ENCODE measurements at regions not wholly inside any gene's neighbourhood (a gene's known extent, or its start where the extent isn't known, plus 50 kb on each side); places are given as distances from the start of the nearest gene placed in this dataset.

- Histone ChIP-seq H3K9me3 (replicated peaks in 1 of 3) (peaks cover 0 to 5% (median 0%) of the 10 kb centered on the region in 3 donors), H3K4me1 (replicated peaks in 1 of 2) (no peaks in the 10 kb centered on the region), H3K27me3 (no peaks in the 10 kb centered on the region), H3K36me3 (replicated peaks in 1 of 2) (no peaks in the 10 kb centered on the region), H3K4me3 (no peak overlapping the region), H3K27ac (no peak overlapping the region)
- WGBS, 4 donors: 53 to 65% (median 62%) methylated on average over 2 of the region's 2 CpGs
- DNase-seq: no peak
- no peak for TF ChIP-seq POLR2A (IDR thresholded peaks at IDR 0.05)
- no peak for TF ChIP-seq CTCF (IDR thresholded peaks at IDR 0.05)
- intact Hi-C loops (cut with DNase I): no loop called here
Measured at GRCh38 chr1:102751111-102751510, 357.2 kb downstream of the COL11A1 start.

- H3K36me3 ChIP-seq (replicated peaks in 1 of 2): no peaks in the 10 kb centered on the region
- no peak overlapping the region for H3K4me3 ChIP-seq
- intact Hi-C loops (cut with DNase I): no loop called here
- DNase-seq: no peak
- 63 to 72% (median 67%) methylated on average over 2 of the region's 2 CpGs for WGBS, 4 donors
- TF ChIP-seq CTCF (IDR thresholded peaks at IDR 0.05) (no peak), POLR2A (IDR thresholded peaks at IDR 0.05) (no peak)
- H3K27ac ChIP-seq: no peak overlapping the region
- H3K9me3 ChIP-seq (replicated peaks in 1 of 3): no peaks in the 10 kb centered on the region
- no peaks in the 10 kb centered on the region for H3K27me3 ChIP-seq
- H3K4me1 ChIP-seq (replicated peaks in 1 of 2): no peaks in the 10 kb centered on the region
Measured at GRCh38 chr1:102742426-102742825, 365.9 kb downstream of the COL11A1 start.

GRCh38 chr1:102733491-102734236, 374.7 kb downstream of the COL11A1 start:
- no peak for DNase-seq
- no peak for TF ChIP-seq CTCF (IDR thresholded peaks at IDR 0.05)
- no peak for TF ChIP-seq POLR2A (IDR thresholded peaks at IDR 0.05)
- Histone ChIP-seq H3K4me1 (replicated peaks in 1 of 2) (no peaks in the 10 kb centered on the region), H3K9me3 (replicated peaks in 1 of 3) (no peaks in the 10 kb centered on the region), H3K36me3 (replicated peaks in 1 of 2) (no peaks in the 10 kb centered on the region), H3K27me3 (no peaks in the 10 kb centered on the region), H3K27ac (no peak overlapping the region), H3K4me3 (no peak overlapping the region)
- intact Hi-C loops (cut with DNase I): no loop called here
- WGBS, 4 donors: 72 to 89% (median 84%) methylated on average over 3 of the region's 3 CpGs

GRCh38 chr1:102732927-102733326, 375.4 kb downstream of the COL11A1 start:
- H3K36me3 ChIP-seq (replicated peaks in 1 of 2): no peaks in the 10 kb centered on the region
- DNase-seq: no peak
- no peak overlapping the region for H3K4me3 ChIP-seq
- whole genome bisulfite sequencing, 4 donors: 47 to 67% (median 62%) methylated on average over 1 of the region's 1 CpG
- no peaks in the 10 kb centered on the region for H3K9me3 ChIP-seq (replicated peaks in 1 of 3)
- intact Hi-C loops (cut with DNase I): no loop called here
- H3K4me1 ChIP-seq (replicated peaks in 1 of 2): no peaks in the 10 kb centered on the region
- H3K27ac ChIP-seq: no peak overlapping the region
- TF ChIP-seq CTCF (IDR thresholded peaks at IDR 0.05): no peak
- TF ChIP-seq POLR2A (IDR thresholded peaks at IDR 0.05): no peak
- no peaks in the 10 kb centered on the region for H3K27me3 ChIP-seq

All from adrenal gland (tissue), 9 donors.